Hepatic stellate cell (primary cell): ENCODE measurements at regions not wholly inside any gene's neighbourhood (a gene's known extent, or its start where the extent isn't known, plus 50 kb on each side); places are given as distances from the start of the nearest gene placed in this dataset.
"Not testable (repeated sequence)": the region's sequence is repeated elsewhere in the genome, so short reads cannot be mapped to it uniquely, and the experiment has no call there.

Source experiments
- DNase-seq: peaks from one replicate; pipeline ENCODE4 v3.0.0; 2011; ENCODE audit warnings: low spot score

GRCh38 chr15:69766156-69766555 is 313.5 kb downstream of the RPLP1 start:
- no peak for DNase-seq

DNA sequence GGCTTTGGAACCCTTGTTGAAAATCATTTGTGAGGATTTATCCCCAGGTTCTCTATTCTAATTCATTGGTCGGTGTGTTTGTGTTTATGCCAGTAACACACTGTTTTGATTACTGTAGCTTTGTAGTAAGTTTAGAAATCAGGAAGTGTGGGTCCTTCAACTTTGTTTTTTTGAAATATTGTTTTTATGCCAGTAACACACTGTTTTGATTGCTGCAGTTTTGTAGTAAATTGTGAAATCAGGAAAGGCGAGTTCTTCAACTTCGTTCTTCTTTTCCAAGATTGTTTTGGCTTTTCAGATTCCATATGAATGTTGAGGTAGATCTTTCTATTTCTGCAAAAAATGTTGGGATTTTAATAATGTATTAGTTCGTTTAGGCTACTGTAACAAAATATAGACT is 314.6 kb downstream of the RPLP1 start:
- DNase-seq, result no peak

- DNase-seq, result not testable (repeated sequence)
Measured at GRCh38 chr15:69769336-69769735, 316.7 kb downstream of the RPLP1 start.

DNA sequence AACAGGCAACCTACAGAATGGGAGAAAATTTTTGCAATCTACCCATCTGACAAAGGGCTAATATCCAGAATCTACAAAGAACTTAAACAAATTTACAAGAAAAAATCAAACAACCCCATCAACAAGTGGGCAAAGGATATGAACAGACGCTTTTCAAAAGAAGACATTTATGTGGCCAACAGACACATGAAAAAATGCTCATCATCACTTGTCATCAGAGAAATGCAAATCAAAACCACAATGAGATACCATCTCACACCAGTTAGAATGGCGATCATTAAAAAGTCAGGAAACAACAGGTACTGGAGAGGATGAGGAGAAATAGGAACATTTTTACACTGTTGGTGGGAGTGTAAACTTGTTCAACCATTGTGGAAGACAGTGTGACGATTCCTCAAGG is 321.6 kb downstream of the RPLP1 start:
- not testable (repeated sequence) for DNase-seq

DNA sequence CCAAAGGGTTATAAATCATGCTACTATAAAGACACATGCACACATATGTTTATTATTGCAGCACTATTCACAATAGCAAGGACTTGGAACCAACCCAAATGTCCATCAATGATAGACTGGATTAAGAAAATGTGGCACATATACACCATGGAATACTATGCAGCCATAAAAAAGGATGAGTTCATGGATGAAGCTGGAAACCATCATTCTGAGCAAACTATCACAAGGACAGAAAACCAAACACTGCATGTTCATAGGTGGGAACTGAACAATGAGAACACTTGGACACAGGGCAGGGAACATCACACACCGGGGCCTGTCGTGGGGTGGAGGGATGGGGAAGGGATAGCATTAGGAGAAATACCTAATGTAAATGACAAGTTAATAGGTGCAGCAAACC is 322.1 kb downstream of the RPLP1 start:
- DNase-seq, result not testable (repeated sequence)

- no peak for DNase-seq
Measured at GRCh38 chr15:69777356-69777755, 320.4 kb downstream of the TLE3 start.

GRCh38 chr15:69780374-69780773 is 317.3 kb downstream of the TLE3 start:
- no peak for DNase-seq

DNA sequence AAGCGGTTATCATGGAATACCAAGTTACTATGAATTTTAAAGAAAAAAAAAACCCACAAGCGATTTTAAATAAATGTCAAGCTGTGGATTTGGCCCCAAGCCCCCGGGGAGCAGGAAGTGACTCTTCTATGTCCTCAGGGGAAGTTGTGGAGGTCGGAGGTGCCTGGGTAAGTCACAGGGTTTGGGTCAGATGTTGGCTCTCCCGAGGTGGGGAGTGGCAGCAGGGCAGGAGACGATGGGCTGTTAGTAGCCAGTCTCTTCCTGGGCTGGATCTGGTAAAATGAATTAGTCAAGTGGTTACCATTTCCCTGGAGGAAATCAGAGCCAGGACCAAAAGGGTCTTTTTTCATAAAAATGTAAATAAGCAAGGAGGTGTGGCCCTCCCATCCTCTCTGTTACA is 316.7 kb downstream of the TLE3 start:
- no peak for DNase-seq

DNA sequence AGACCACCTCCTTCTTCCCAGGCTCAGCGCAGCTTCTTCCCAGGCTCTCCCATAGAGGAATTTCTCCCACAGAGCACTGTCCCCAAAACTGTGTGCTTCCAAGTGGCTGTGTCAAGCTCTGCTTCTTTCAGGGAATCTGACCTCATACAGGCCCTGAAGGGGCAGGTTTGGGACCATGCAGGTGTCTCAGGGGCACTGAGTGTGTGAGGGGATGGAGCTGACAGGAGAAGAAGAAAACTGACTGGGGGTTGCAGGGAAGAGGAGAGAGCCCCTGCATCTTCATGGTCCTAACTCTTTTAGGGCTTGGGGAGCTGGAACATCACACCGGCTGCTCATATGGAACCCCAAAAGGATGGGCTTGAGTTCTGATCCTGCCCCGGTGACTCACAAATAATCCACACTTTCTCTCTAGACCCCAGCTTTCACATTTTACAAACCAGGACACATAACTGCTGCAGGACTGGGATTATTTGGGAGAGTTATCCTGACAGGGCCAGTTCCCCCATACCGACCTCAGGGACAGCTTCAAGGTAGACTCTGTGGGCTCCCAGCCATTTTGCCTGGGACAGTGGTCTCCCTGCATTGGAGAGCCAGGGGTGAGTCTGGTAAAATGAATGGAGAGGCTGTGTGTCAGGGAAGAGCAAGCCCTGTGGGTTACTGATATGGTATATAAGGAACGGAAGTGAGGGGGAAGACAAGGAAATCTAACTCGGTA is 316.1 kb downstream of the TLE3 start:
- DNase-seq, result no peak

GRCh38 chr15:69782139-69782658 is 315.5 kb downstream of the TLE3 start:
- no peak for DNase-seq

DNA sequence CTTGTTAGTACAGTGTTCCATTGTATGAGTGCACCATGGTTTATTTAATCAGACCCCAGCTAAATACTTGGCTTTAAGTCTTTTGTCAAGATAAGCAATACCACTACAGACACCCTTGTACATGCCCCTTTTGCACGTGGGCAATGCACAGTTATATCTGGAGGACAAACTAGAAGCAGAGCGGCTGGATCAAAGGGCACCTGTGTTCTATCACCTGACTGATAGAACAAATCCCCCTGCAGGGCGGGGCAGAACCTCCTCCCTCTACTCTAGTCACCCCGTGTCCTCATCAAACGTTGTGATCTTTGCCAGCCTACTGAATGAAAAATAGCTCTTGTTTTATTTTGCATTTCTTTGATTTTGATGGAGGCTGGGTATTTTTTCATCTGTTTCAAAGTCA is 314.9 kb downstream of the TLE3 start:
- no peak for DNase-seq

GRCh38 chr15:69783211-69783610 is 314.5 kb downstream of the TLE3 start:
- DNase-seq, result no peak

- DNase-seq, result no peak
Measured at GRCh38 chr15:69784798-69785566, 312.7 kb downstream of the TLE3 start.

- DNase-seq, result no peak
Measured at GRCh38 chr15:69786136-69786701, 311.5 kb downstream of the TLE3 start.

DNA sequence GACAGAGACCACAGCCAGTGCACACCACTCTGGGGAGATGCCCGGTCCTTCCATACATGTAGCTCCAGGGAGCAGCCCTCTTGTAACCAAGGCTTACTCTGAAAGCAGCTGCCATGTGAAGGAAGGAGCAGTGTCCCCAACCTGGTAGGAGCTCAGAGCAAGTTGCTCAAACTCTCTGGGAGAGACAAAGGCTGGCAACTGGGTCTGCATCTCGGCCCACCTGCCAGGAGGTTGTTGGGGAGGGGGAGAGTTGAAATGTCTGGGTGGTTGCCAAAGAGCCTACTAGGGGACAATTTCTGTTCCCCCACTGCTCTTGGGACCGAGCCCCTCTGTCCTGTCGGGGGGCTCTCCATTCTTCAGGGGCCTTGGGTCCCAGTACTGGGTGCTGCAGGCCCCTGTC is 309.9 kb downstream of the TLE3 start:
- DNase-seq, result no peak

- no peak for DNase-seq
Measured at GRCh38 chr15:69789648-69790393, 307.9 kb downstream of the TLE3 start.

DNA sequence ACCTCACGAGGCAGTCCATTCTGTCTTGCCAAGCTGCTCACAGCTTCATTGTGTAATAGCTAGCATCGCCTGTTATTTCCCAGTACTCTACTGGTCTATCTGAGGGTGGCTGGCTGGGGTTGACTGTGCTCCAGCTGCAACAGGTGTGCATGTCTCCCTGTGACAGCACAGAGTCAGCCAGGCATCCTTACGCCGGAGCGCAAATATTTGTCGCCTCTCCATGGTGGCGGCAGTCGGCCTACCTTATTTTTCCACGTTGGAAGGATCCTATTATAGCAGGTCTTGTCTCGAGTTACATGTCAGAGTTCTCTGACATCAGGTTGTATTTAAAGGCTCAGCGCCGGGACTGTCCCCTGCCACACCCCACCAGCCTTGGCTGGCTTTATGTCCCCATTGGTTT is 307.1 kb downstream of the TLE3 start:
- no peak for DNase-seq

DNA sequence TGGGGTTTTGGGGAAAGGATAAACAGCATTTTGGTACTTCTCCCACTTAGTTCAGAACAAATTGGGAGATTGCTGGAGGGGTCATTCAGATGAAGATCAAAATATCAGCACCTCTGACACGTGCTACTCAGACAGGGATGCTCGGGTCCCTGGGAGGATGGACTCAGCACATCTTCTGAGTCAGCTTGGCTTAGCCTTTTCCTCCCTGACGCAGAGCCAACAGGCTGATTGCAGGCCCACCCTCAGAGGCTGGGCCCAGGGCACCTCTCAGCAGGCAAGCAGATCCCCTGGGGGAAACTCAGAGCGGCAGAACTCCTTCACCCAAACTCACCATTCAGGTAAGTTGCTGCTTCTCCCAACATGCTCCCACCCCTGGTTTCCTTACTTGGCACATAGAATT is 304.9 kb downstream of the TLE3 start:
- DNase-seq, result no peak

GRCh38 chr15:69793431-69793780 is 304.3 kb downstream of the TLE3 start:
- DNase-seq, result no peak

DNA sequence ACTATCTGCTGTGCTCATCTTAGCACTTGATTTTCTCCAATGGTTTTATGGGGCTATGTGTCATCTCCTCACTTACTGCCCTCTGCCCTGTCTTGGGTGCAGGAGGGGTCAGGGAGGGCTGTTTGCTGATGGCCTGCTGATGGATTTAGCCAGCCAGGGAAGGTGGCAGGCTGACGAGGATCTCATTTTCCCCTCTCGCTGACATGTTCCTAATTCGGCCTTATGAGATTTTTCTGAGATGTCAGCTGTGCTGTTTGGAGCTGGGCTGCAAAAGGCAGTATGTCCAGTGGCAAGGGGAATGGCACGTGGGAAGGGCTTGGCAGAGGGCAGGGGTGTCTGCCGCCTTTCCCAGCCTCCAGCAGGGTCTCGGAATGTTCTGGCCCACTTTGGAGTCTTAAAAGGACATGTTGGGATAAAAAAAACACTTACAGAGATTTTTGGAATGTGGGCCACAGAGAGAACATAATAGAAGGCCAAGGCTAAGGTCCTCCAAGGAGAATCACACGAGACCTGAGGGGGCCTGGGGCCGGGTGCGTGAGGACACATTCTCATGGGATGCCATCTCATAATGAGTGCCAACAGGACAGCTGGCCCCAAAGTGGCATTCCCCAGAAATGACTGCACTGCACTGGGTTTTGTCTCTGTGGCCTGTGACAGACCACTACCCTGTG is 303.8 kb downstream of the TLE3 start:
- no peak for DNase-seq

DNA sequence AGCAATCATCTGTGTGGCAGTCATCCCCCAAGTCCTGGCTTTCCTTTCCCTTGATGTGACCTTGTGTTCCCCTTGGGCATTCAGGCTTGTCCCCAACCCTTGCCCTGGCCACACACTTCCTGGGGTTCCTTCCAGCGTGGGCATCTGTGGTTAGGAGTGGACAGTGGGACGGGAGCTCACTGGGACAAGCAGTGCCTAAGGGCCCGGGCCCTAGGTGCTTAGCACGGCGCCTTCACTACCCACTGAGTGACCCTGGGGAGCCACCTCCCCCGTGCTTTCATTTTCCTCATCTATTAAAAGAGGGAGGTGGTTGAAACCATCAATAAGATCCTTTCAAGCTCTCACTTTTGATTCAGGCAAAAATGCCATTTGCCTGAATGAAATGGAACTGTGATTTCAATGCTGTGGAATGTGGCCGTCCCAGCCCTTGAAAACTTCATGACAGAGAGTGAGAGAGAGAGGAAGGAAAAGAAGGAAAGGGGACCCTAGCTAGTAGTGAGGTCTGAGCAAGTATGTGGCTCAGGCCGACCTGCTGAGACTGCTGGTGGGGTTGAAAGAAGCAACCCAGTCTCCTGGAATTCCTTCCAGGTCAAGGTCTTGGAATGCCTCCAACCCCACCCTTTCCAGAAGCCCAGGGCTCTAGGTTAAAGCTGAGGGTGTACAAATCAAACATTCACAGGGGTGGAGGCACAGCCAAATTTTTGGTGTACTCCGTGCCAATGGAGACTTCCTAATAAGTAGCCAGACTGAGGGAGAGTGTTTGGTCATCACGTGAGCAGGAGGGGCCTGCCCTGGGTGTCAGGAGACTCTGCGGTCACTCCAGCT is 302.9 kb downstream of the TLE3 start:
- DNase-seq, result peak; percentile 66
